HEK293 (cell line): ENCODE measurements at regions not wholly inside any gene's neighbourhood (a gene's known extent, or its start where the extent isn't known, plus 50 kb on each side); places are given as distances from the start of the nearest gene placed in this dataset.

ENCODE experiments used
- CTCF ChIP-seq: fragments of 450-650 bp; formaldehyde crosslinking; IDR thresholded peaks from 2 replicates; pipeline ENCODE4 v1.5.1; 2016; ENCODE audit warnings: missing biosample characterization, missing genetic modification characterization
- KLF1 ChIP-seq: fragments of 450-650 bp; formaldehyde crosslinking; IDR thresholded peaks from 2 replicates; pipeline ENCODE4 v1.5.1; 2016; ENCODE audit warnings: missing biosample characterization, missing genetic modification characterization
- ZBTB7A ChIP-seq: fragments of 450-650 bp; formaldehyde crosslinking; IDR thresholded peaks from 2 replicates; pipeline ENCODE4 v1.5.1; 2016; ENCODE audit warnings: low read depth, missing biosample characterization, missing genetic modification characterization
- ZFP37 ChIP-seq: fragments of 450-650 bp; formaldehyde crosslinking; IDR thresholded peaks from 2 replicates; pipeline ENCODE4 v1.5.1; 2016; ENCODE audit warnings: missing biosample characterization, missing genetic modification characterization
- TF ChIP-seq, protein P1 (sequence below): fragments of 450-650 bp; formaldehyde crosslinking; IDR thresholded peaks from 2 replicates; pipeline ENCODE4 v1.5.1; 2016; ENCODE audit warnings: missing biosample characterization, missing genetic modification characterization, borderline replicate concordance
- TF ChIP-seq, protein P2 (sequence below): fragments of 450-650 bp; formaldehyde crosslinking; IDR thresholded peaks from 2 replicates; pipeline ENCODE4 v1.5.1; 2016; ENCODE audit warnings: missing biosample characterization, missing genetic modification characterization

DNA sequence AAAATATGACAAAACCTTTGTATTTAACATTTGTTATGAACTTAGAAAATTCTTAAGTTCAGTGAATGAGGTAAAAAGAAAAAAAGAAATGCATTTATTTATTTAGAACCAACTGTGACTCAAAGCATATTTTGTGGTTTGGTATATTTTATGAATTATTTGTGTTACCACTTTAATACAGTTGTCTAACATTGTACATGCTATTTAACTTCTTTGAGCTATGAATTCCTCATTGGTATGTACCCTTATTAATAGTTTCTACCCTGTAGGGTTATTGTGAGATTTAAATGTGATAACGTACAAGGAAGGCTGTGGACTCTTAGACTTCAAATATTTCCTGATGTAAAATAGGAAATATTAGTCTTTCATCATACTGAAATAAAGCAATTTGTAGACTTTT lies 162.6 kb downstream of the MMUT start:
- TF ChIP-seq ZBTB7A (tag by site-specific recombination): no peak
- TF ChIP-seq, protein P1, sequence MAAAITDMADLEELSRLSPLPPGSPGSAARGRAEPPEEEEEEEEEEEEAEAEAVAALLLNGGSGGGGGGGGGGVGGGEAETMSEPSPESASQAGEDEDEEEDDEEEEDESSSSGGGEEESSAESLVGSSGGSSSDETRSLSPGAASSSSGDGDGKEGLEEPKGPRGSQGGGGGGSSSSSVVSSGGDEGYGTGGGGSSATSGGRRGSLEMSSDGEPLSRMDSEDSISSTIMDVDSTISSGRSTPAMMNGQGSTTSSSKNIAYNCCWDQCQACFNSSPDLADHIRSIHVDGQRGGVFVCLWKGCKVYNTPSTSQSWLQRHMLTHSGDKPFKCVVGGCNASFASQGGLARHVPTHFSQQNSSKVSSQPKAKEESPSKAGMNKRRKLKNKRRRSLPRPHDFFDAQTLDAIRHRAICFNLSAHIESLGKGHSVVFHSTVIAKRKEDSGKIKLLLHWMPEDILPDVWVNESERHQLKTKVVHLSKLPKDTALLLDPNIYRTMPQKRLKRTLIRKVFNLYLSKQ (tag by site-specific recombination): no peak
- no peak for TF ChIP-seq CTCF (tag by site-specific recombination)
- TF ChIP-seq ZFP37 (tag by site-specific recombination): no peak
- TF ChIP-seq, protein P2, sequence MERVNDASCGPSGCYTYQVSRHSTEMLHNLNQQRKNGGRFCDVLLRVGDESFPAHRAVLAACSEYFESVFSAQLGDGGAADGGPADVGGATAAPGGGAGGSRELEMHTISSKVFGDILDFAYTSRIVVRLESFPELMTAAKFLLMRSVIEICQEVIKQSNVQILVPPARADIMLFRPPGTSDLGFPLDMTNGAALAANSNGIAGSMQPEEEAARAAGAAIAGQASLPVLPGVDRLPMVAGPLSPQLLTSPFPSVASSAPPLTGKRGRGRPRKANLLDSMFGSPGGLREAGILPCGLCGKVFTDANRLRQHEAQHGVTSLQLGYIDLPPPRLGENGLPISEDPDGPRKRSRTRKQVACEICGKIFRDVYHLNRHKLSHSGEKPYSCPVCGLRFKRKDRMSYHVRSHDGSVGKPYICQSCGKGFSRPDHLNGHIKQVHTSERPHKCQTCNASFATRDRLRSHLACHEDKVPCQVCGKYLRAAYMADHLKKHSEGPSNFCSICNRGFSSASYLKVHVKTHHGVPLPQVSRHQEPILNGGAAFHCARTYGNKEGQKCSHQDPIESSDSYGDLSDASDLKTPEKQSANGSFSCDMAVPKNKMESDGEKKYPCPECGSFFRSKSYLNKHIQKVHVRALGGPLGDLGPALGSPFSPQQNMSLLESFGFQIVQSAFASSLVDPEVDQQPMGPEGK: no peak
- no peak for TF ChIP-seq KLF1 (tag by site-specific recombination)
